ENCODE measurements at regions not wholly inside any gene's neighbourhood (a gene's known extent, or its start where the extent isn't known, plus 50 kb on each side); places are given as distances from the start of the nearest gene placed in this dataset.

- Mint-ChIP-seq H3K4me3 (no peak overlapping the region), H3K36me3 (ENCODE audit: low read depth) (no peaks in the 10 kb centered on the region), H3K27me3 (ENCODE audit: insufficient read depth) (peaks cover 9% of the 10 kb centered on the region), H3K4me1 (ENCODE audit: low read depth) (no peaks in the 10 kb centered on the region), H3K27ac (no peak overlapping the region), H3K9me3 (no peaks in the 10 kb centered on the region)
- intact Hi-C loops (cut with micrococcal nuclease) = no loop called here
- DNase-seq (ENCODE audit: low spot score) = no peak
These were observed 209.8 kb upstream of the POU2AF2 start for GRCh38 chr11:111035746-111036145.

GRCh38 chr11:111026241-111026640 is 219.3 kb upstream of the POU2AF2 start:
- Mint-ChIP-seq H3K9me3 (peaks cover 8% of the 10 kb centered on the region), H3K27ac (no peak overlapping the region), H3K4me3 (no peak overlapping the region), H3K36me3 (ENCODE audit: low read depth) (no peaks in the 10 kb centered on the region), H3K4me1 (ENCODE audit: low read depth) (no peaks in the 10 kb centered on the region), H3K27me3 (ENCODE audit: insufficient read depth) (peaks cover 4% of the 10 kb centered on the region)
- intact Hi-C loops (cut with micrococcal nuclease) = no loop called here
- DNase-seq (ENCODE audit: low spot score) = no peak

GRCh38 chr11:111021131-111021530 is 224.4 kb upstream of the POU2AF2 start:
- DNase-seq (ENCODE audit: low spot score) = no peak
- H3K4me1 Mint-ChIP-seq (ENCODE audit: low read depth) = no peaks in the 10 kb centered on the region
- H3K27me3 Mint-ChIP-seq (ENCODE audit: insufficient read depth) = peaks cover 4% of the 10 kb centered on the region
- intact Hi-C loops (cut with micrococcal nuclease) = no loop called here
- no peaks in the 10 kb centered on the region for H3K36me3 Mint-ChIP-seq (ENCODE audit: low read depth)
- H3K27ac Mint-ChIP-seq = no peak overlapping the region
- H3K4me3 Mint-ChIP-seq = no peak overlapping the region
- H3K9me3 Mint-ChIP-seq = no peaks in the 10 kb centered on the region

DNA sequence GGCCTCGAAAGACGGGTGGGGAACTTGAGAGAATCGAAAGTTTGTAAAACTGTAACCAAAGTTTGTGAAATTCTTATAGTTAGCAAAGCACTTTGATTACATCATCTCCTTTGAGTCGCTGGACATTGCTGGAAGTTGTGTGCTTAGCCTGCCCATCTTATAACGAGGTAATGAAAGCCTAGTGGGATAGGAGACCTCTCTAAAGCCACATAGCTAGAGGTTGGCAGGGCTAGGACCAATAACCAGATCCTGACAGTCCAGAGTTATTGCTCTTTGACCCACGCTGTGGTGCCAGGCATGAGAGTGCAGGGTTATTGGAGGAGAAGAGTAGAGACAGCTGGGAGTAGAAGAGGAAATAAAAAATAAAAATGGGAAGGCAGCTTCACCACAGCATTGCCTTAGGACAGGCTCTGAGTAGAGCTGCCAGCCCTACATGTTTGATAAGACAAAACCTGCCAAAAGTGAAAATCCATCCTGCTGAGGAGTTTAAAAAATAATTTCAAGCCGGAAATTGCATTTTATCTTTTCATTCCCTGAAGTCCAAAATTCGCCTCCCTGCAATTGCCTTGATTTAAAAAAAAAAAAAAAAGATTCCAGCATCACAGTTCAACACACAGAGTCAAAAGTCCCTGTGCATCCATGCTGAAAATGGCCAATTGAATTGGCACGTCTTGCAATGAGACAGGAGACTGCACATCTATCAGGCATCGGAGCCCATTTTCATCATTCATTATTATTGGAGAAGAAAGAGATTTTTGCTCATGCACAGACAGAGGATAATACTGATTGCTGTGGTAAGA is 225.5 kb upstream of the POU2AF2 start:
- no peaks in the 10 kb centered on the region for H3K36me3 Mint-ChIP-seq (ENCODE audit: low read depth)
- intact Hi-C loops (cut with micrococcal nuclease) = no loop called here
- no peaks in the 10 kb centered on the region for H3K27me3 Mint-ChIP-seq (ENCODE audit: insufficient read depth)
- no peaks in the 10 kb centered on the region for H3K9me3 Mint-ChIP-seq
- no peak for DNase-seq (ENCODE audit: low spot score)
- no peaks in the 10 kb centered on the region for H3K4me1 Mint-ChIP-seq (ENCODE audit: low read depth)
- no peak overlapping the region for H3K4me3 Mint-ChIP-seq
- H3K27ac Mint-ChIP-seq = no peak overlapping the region

GRCh38 chr11:111019451-111019850 is 226.1 kb upstream of the POU2AF2 start:
- intact Hi-C loops (cut with micrococcal nuclease) = no loop called here
- DNase-seq (ENCODE audit: low spot score) = no peak
- no peak overlapping the region for H3K4me3 Mint-ChIP-seq

GRCh38 chr11:111018566-111018965 is 227.0 kb upstream of the POU2AF2 start:
- H3K9me3 Mint-ChIP-seq = no peaks in the 10 kb centered on the region
- no peak overlapping the region for H3K4me3 Mint-ChIP-seq
- no peaks in the 10 kb centered on the region for H3K4me1 Mint-ChIP-seq (ENCODE audit: low read depth)
- H3K36me3 Mint-ChIP-seq (ENCODE audit: low read depth) = no peaks in the 10 kb centered on the region
- peaks cover 2% of the 10 kb centered on the region for H3K27me3 Mint-ChIP-seq (ENCODE audit: insufficient read depth)
- DNase-seq (ENCODE audit: low spot score) = no peak
- no peak overlapping the region for H3K27ac Mint-ChIP-seq
- intact Hi-C loops (cut with micrococcal nuclease) = no loop called here

More at GRCh38 chr11:111019451-111019850, 226.1 kb upstream of the POU2AF2 start:
- H3K27ac Mint-ChIP-seq = no peak overlapping the region
- peaks cover 2% of the 10 kb centered on the region for H3K27me3 Mint-ChIP-seq (ENCODE audit: insufficient read depth)
- no peaks in the 10 kb centered on the region for H3K36me3 Mint-ChIP-seq (ENCODE audit: low read depth)
- H3K4me1 Mint-ChIP-seq (ENCODE audit: low read depth) = no peaks in the 10 kb centered on the region
- no peaks in the 10 kb centered on the region for H3K9me3 Mint-ChIP-seq

DNA sequence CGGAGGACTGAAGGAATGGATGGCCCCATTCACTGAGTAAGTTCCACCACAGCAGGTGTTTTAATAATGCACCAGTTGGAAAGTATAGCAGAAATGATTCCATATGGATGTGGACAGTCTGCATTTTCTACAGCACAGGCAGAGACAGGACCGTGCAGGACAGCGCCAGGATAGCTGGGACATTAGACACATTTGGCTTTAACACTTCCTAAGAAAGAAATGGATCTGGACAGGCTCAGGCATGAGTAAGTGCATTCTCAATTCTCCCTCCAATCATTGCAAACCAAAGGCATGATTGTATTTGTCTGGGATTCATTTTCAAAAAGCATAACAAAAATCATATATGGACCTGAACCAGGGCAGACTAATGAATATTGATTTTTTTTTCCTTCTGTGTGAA is 233.0 kb upstream of the POU2AF2 start:
- H3K9me3 Mint-ChIP-seq = no peaks in the 10 kb centered on the region
- no peaks in the 10 kb centered on the region for H3K4me1 Mint-ChIP-seq (ENCODE audit: low read depth)
- H3K27me3 Mint-ChIP-seq (ENCODE audit: insufficient read depth) = peaks cover 2% of the 10 kb centered on the region
- no peak for DNase-seq (ENCODE audit: low spot score)
- H3K4me3 Mint-ChIP-seq = no peak overlapping the region
- H3K36me3 Mint-ChIP-seq (ENCODE audit: low read depth) = no peaks in the 10 kb centered on the region
- no peak overlapping the region for H3K27ac Mint-ChIP-seq
- intact Hi-C loops (cut with micrococcal nuclease) = no loop called here

- Mint-ChIP-seq H3K36me3 (ENCODE audit: low read depth) (no peaks in the 10 kb centered on the region), H3K4me1 (ENCODE audit: low read depth) (no peaks in the 10 kb centered on the region), H3K27ac (no peak overlapping the region), H3K9me3 (no peaks in the 10 kb centered on the region), H3K27me3 (ENCODE audit: insufficient read depth) (peaks cover 2% of the 10 kb centered on the region), H3K4me3 (no peak overlapping the region)
- DNase-seq (ENCODE audit: low spot score) = no peak
- intact Hi-C loops (cut with micrococcal nuclease) = no loop called here
These were observed 234.3 kb upstream of the POU2AF2 start for GRCh38 chr11:111011275-111011594.

DNA sequence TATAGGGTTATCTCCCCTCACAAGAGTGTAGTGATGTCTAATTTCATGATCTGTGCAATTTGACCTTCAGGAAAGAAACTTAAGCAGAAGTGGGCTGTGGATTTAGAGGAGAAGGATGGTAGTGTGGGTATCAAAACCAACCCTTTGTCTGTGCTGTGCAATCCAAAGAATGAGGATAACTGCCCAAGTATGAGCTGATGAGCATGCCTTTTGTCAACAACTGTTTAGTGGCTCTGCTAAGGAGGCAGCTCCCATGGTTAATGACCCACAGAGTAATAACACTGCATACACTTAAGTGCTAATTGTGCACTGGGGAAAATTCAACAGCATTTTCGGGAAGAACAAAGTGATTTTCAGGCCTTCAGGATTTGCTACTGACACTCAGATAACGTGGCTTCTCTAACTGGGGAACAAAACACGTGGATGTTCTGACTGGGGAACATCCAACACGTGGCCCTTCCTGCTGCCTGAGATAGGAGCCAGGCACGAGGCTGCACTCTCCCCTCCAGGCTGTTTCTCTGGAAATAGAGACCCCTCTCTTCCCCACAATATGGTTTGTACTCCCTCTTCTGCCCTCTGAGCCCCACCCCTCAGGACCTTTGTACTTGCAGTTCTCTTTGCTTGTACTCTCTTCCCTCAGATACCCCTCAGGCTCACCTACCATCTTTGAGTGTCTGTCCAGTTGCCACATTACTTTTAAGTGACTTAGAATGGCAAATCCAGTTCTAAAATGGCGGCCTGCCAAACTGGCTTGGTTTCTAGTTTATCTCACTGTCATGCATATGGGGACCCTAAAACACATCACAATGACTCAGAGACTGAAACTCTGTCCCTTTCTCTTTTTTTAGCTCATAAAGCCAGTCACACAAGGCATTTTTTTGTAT is 234.9 kb upstream of the POU2AF2 start:
- H3K4me3 Mint-ChIP-seq = no peak overlapping the region
- no peak for DNase-seq (ENCODE audit: low spot score)
- no peaks in the 10 kb centered on the region for H3K36me3 Mint-ChIP-seq (ENCODE audit: low read depth)
- no peak overlapping the region for H3K27ac Mint-ChIP-seq
- no peaks in the 10 kb centered on the region for H3K4me1 Mint-ChIP-seq (ENCODE audit: low read depth)
- intact Hi-C loops (cut with micrococcal nuclease) = no loop called here
- H3K9me3 Mint-ChIP-seq = no peaks in the 10 kb centered on the region
- H3K27me3 Mint-ChIP-seq (ENCODE audit: insufficient read depth) = peaks cover 2% of the 10 kb centered on the region

DNA sequence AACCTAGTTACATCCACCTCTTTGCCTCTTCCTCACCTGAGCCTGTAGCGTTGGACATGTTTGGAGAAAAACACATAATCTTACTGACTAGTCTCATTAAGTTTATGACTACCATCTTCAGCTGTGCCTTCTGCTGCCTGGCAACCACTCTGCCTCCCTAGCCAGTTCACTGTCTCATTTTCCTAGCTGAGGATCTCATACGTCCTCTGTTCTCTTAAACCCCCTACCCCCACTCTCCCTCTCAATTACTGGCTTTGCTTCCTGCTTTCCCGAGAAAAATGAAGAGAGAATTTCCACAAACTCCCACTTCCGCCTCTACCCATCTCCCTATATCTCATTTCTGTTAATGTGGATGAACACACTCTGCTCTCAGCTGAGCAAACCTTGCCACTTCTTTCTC is 239.3 kb upstream of the POU2AF2 start:
- Mint-ChIP-seq H3K36me3 (ENCODE audit: low read depth) (no peaks in the 10 kb centered on the region), H3K9me3 (no peaks in the 10 kb centered on the region), H3K4me1 (ENCODE audit: low read depth) (no peaks in the 10 kb centered on the region), H3K4me3 (no peak overlapping the region), H3K27me3 (ENCODE audit: insufficient read depth) (peaks cover 2% of the 10 kb centered on the region), H3K27ac (no peak overlapping the region)
- intact Hi-C loops (cut with micrococcal nuclease) = no loop called here
- DNase-seq (ENCODE audit: low spot score) = no peak

- intact Hi-C loops (cut with micrococcal nuclease) = no loop called here
- no peaks in the 10 kb centered on the region for H3K36me3 Mint-ChIP-seq (ENCODE audit: low read depth)
- no peak for DNase-seq (ENCODE audit: low spot score)
- no peaks in the 10 kb centered on the region for H3K4me1 Mint-ChIP-seq (ENCODE audit: low read depth)
- no peak overlapping the region for H3K4me3 Mint-ChIP-seq
- no peak overlapping the region for H3K27ac Mint-ChIP-seq
- H3K9me3 Mint-ChIP-seq = no peaks in the 10 kb centered on the region
- peaks cover 2% of the 10 kb centered on the region for H3K27me3 Mint-ChIP-seq (ENCODE audit: insufficient read depth)
These were observed 243.4 kb upstream of the POU2AF2 start for GRCh38 chr11:111001986-111002611.

DNA sequence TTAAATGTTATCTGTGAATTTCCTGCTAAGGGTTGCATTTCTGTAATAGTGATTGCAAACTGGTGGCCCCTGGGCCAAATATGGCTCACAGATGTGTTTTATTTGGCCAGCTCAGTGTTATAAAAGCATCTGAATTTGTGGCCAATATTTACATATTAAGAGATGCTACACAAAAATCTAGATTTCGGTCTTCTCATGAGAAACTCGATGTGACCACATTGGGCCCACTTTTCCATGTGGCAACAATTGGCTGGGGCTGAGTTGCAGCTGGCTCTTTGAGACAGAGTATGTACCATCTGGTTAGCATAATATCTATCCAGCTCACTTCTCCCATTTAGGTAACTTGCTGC is 244.5 kb upstream of the POU2AF2 start:
- Mint-ChIP-seq H3K36me3 (ENCODE audit: low read depth) (no peaks in the 10 kb centered on the region), H3K4me1 (ENCODE audit: low read depth) (no peaks in the 10 kb centered on the region), H3K4me3 (no peak overlapping the region), H3K9me3 (no peaks in the 10 kb centered on the region), H3K27me3 (ENCODE audit: insufficient read depth) (peaks cover 8% of the 10 kb centered on the region), H3K27ac (no peak overlapping the region)
- DNase-seq (ENCODE audit: low spot score) = no peak
- intact Hi-C loops (cut with micrococcal nuclease) = no loop called here

GRCh38 chr11:111000400-111001080 is 245.0 kb upstream of the POU2AF2 start:
- Mint-ChIP-seq H3K4me3 (no peak overlapping the region), H3K36me3 (ENCODE audit: low read depth) (no peaks in the 10 kb centered on the region), H3K4me1 (ENCODE audit: low read depth) (no peaks in the 10 kb centered on the region), H3K27ac (no peak overlapping the region), H3K9me3 (no peaks in the 10 kb centered on the region), H3K27me3 (ENCODE audit: insufficient read depth) (peaks cover 8% of the 10 kb centered on the region)
- no peak for DNase-seq (ENCODE audit: low spot score)
- intact Hi-C loops (cut with micrococcal nuclease) = no loop called here

Measured in activated T-helper 1 cell treated with anti-CD3 and anti-CD28 coated beads, Interleukin-12 subunit alpha, Interleukin-12 subunit beta, Interleukin-2, Interleukin-4 antibody, amounts not matched to agents 30 ng/mL and 10 ng/mL and 1 ng/mL, durations not matched to agents 14 hours and 24 hours and 36 hours (primary cell).